ENCODE measurements at regions not wholly inside any gene's neighbourhood (a gene's known extent, or its start where the extent isn't known, plus 50 kb on each side); places are given as distances from the start of the nearest gene placed in this dataset.

GRCh38 chr11:28962502-28962901 lies 854.3 kb downstream of the METTL15 start:
- H3K9me3 ChIP-seq (ENCODE audit: control insufficient read depth, insufficient read depth, low read depth, low read length) = no peaks in the 10 kb centered on the region
- H3K27ac ChIP-seq (ENCODE audit: extremely low read depth, low read depth, low read length) = no peak overlapping the region
- no peak for TF ChIP-seq ZNF555 (tag by site-specific recombination; conservative IDR thresholded peaks at IDR 0.05)
- no peak for TF ChIP-seq ZNF777 (tag by site-specific recombination; IDR thresholded peaks at IDR 0.05; ENCODE audit: borderline replicate concordance)
- TF ChIP-seq ZBTB21 (tag by site-specific recombination; IDR thresholded peaks at IDR 0.05) = no peak
- TF ChIP-seq FEZF1 (tag by site-specific recombination; IDR thresholded peaks at IDR 0.05) = no peak
- no peak for TF ChIP-seq ZNF138 (tag by site-specific recombination; IDR thresholded peaks at IDR 0.05; ENCODE audit: borderline replicate concordance)
- TF ChIP-seq PATZ1 (tag by site-specific recombination; IDR thresholded peaks at IDR 0.05) = no peak
- TF ChIP-seq ZNF223 (tag by site-specific recombination; IDR thresholded peaks at IDR 0.05) = no peak
- no peak for TF ChIP-seq ZFP3 (tag by site-specific recombination; IDR thresholded peaks at IDR 0.05; ENCODE audit: low read depth)
- no peak for TF ChIP-seq WT1 (tag by site-specific recombination; IDR thresholded peaks at IDR 0.05)
- no peak for TF ChIP-seq ZNF221 (tag by site-specific recombination; IDR thresholded peaks at IDR 0.05; ENCODE audit: borderline replicate concordance)
- no peak for TF ChIP-seq HOXA7 (CRISPR knock-in tag; IDR thresholded peaks at IDR 0.05; ENCODE audit: borderline replicate concordance)
- no peak for TF ChIP-seq ZBTB10 (tag by site-specific recombination; IDR thresholded peaks at IDR 0.05)
- no peak for TF ChIP-seq ZXDB (tag by site-specific recombination; IDR thresholded peaks at IDR 0.05)
- CTCF ChIA-PET = no interaction called here
- H3K36me3 ChIP-seq (ENCODE audit: control insufficient read depth in 2 of 2, insufficient read depth in 1 of 2, low read length in 2 of 2) = no peaks in the 10 kb centered on the region
- POLR2A ChIA-PET = no interaction called here
- no peaks in the 10 kb centered on the region for H3K4me1 ChIP-seq (ENCODE audit: control insufficient read depth, insufficient read depth, low read length)
- no peak overlapping the region for H3K4me3 ChIP-seq (ENCODE audit: low read depth, low read length)

GRCh38 chr11:28961726-28962125 lies 853.5 kb downstream of the METTL15 start:
- Histone ChIP-seq H3K36me3 (ENCODE audit: control insufficient read depth in 2 of 2, insufficient read depth in 1 of 2, low read length in 2 of 2) (no peaks in the 10 kb centered on the region), H3K27ac (ENCODE audit: extremely low read depth, low read depth, low read length) (no peak overlapping the region), H3K9me3 (ENCODE audit: control insufficient read depth, insufficient read depth, low read depth, low read length) (no peaks in the 10 kb centered on the region), H3K4me1 (ENCODE audit: control insufficient read depth, insufficient read depth, low read length) (no peaks in the 10 kb centered on the region), H3K4me3 (ENCODE audit: low read depth, low read length) (no peak overlapping the region)
- no peak for TF ChIP-seq ZNF214 (tag by site-specific recombination; IDR thresholded peaks at IDR 0.05; ENCODE audit: borderline replicate concordance)
- no peak for TF ChIP-seq SP2 (tag by site-specific recombination; IDR thresholded peaks at IDR 0.05)
- TF ChIP-seq ZNF544 (tag by site-specific recombination; IDR thresholded peaks at IDR 0.05) = no peak
- no peak for TF ChIP-seq ZNF623 (tag by site-specific recombination; IDR thresholded peaks at IDR 0.05)
- no peak for TF ChIP-seq ZXDB (tag by site-specific recombination; IDR thresholded peaks at IDR 0.05)
- TF ChIP-seq YY1 (tag by site-specific recombination; IDR thresholded peaks at IDR 0.05) = no peak
- TF ChIP-seq ZNF510 (tag by site-specific recombination; IDR thresholded peaks at IDR 0.05; ENCODE audit: insufficient replicate concordance) = no peak
- no peak for TF ChIP-seq ZNF280D (tag by site-specific recombination; IDR thresholded peaks at IDR 0.05)
- TF ChIP-seq BCL6B (tag by site-specific recombination; IDR thresholded peaks at IDR 0.05) = no peak
- ChIA-PET CTCF (interaction anchor here (1.1 kb wide), 1 partner anchor 59 kb away, joined by 3 read pairs; no protein-coding TSS in a partner anchor), POLR2A (no interaction called here)
